Epithelial cell of esophagus (primary cell): ENCODE measurements at regions not wholly inside any gene's neighbourhood (a gene's known extent, or its start where the extent isn't known, plus 50 kb on each side); places are given as distances from the start of the nearest gene placed in this dataset.

Experiments
- DNase-seq: peaks from one replicate; pipeline ENCODE4 v3.0.0; 2010; ENCODE audit warnings: low read depth
- H3K4me3 ChIP-seq: 2 replicates; pipeline ENCODE4 v1.5.1; 2011; ENCODE audit warnings: mild to moderate bottlenecking, low read length, control low read depth
- TF ChIP-seq, protein P1 (sequence below): IDR thresholded peaks from 2 replicates; pipeline ENCODE4 v1.5.1; 2011; ENCODE audit warnings: low read depth, mild to moderate bottlenecking, low read length, control low read depth, inconsistent platforms; ENCODE audit not compliant: insufficient read depth; ENCODE audit errors: missing control alignments

DNA sequence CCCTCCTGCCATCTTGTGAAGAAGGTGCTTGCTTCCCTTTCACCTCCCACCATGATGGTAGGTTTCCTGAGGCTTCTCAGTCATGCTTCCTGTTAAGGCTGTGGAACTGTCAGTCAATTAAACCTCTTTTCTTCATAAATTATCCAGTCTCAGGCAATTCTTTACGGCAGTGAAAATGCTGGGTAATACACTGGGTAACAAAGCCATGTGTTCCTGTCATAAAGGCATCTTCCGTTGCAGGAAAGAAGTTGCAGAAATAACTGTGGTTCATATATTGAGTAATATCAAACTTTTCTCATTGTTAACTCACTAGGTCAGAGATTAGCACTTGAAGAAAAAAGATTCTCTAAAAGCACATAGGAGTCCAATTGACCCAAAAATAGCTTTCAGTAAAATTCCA, 163.9 kb upstream of the HNMT start:
- TF ChIP-seq, protein P1, sequence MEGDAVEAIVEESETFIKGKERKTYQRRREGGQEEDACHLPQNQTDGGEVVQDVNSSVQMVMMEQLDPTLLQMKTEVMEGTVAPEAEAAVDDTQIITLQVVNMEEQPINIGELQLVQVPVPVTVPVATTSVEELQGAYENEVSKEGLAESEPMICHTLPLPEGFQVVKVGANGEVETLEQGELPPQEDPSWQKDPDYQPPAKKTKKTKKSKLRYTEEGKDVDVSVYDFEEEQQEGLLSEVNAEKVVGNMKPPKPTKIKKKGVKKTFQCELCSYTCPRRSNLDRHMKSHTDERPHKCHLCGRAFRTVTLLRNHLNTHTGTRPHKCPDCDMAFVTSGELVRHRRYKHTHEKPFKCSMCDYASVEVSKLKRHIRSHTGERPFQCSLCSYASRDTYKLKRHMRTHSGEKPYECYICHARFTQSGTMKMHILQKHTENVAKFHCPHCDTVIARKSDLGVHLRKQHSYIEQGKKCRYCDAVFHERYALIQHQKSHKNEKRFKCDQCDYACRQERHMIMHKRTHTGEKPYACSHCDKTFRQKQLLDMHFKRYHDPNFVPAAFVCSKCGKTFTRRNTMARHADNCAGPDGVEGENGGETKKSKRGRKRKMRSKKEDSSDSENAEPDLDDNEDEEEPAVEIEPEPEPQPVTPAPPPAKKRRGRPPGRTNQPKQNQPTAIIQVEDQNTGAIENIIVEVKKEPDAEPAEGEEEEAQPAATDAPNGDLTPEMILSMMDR: no peak
- no peak for DNase-seq
- no peak overlapping the region for H3K4me3 ChIP-seq

DNA sequence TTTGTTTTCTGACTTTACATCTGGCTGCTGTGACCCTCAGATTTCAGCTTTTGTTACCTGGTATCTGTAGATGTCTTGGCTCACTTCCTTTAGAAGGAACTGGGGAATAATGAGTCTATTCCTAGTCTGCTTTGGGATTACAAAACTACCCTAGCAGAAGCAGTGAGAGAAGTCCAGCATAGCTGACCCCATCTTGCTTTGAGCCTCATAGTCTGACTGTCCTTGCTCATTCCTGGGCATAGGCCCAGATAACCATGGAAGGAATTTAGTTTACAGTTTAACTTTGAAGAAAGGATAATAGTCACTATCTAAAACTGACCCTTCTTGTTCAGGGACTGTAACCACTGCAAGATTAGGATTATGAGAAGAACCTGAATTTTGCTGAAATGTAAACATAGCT, 163.0 kb upstream of the HNMT start:
- TF ChIP-seq, protein P1: no peak
- no peak overlapping the region for H3K4me3 ChIP-seq
- DNase-seq: no peak

DNA sequence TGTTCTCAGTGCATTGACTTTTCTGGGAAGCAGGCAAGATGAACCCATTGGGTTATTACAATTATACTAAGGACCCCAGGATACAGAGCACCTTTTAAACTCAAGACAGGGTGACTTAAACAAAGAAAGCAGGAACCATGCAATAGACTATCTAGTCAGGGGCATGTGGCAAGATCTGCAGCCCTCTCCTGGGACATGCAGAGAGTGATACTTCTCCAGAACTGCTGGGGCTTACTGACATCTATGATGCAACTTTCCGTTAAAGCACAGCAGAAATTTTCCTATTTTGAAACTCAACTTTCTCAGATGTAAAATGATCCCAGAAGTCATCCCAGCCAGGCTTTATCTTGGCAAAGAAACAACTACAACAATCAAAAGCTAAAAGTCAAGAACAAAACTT, 162.2 kb upstream of the HNMT start:
- H3K4me3 ChIP-seq: no peak overlapping the region
- DNase-seq: no peak
- TF ChIP-seq, protein P1: no peak

DNA sequence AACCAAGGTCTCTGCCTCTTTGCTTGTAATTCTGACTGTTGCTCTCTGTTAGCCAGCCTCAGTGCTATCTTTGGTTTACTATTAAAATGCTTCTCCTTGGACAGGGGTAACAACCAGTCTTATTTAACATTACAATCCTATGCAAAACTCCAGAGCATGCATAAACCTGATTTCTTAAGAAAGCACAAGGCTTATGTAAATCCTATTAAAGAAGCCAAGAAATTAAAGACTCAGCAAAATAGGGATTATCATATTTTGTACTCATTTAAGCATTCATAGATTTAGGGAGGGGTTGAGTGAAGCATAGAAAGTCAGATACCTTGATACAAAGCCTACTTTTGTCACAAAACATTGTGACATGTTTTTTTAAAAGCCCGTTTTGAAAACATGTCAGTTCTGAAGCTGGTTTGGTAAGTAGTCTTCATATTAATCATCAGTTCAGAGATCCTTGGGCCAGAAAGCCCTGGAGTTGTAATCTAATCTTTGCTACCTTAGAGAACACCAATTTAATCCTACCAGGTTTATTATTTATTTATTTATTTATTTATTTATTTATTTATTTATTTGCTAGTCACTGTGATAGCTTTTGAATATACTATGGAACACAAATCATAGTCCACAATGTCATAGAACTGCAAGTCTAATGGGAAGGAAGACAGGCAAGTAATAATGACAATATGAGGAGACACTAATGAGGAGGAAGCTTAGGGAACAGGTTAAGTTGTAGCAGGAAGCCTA, 158.0 kb upstream of the HNMT start:
- no peak overlapping the region for H3K4me3 ChIP-seq
- DNase-seq: no peak
- TF ChIP-seq, protein P1: no peak

DNA sequence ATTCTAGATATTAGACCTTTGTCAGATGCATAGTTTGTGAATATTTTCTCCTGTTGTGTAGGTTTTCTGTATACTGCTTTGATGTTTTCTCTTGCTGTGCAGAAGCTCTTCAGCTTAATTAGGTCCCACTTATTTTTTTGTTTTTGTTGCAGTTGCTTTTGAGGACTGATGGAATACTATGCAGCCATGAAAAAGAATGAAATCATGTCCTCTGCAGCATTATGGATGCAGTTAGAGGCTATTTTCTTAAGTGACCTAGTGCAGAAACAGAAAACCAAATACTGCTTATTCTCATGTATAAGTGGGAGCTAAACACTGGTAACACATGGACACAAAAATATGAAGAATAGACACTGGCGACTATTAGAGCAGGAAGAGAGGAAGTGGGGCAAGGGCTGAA, 155.0 kb upstream of the HNMT start:
- DNase-seq: no peak
- TF ChIP-seq, protein P1: no peak
- H3K4me3 ChIP-seq: no peak overlapping the region

DNA sequence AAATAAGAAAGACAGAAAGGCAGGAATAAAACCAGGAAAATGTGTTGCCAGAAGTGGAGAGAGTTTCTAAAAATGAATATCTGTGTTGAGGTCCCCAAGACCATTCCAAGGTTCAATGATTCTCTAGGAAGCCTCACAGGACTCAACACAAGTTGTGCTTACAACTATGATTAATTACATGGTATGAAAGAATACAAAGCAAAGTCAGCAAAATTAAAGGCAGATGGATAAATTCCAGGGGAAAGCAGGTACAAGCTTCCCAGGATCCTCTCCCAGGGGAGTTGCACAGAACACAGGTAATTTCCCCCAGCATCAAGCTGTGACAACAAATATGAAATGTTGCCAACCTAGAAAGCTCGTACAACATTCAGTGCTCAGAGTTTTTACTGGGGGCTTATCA, 154.4 kb upstream of the HNMT start:
- no peak overlapping the region for H3K4me3 ChIP-seq
- TF ChIP-seq, protein P1: no peak
- no peak for DNase-seq

DNA sequence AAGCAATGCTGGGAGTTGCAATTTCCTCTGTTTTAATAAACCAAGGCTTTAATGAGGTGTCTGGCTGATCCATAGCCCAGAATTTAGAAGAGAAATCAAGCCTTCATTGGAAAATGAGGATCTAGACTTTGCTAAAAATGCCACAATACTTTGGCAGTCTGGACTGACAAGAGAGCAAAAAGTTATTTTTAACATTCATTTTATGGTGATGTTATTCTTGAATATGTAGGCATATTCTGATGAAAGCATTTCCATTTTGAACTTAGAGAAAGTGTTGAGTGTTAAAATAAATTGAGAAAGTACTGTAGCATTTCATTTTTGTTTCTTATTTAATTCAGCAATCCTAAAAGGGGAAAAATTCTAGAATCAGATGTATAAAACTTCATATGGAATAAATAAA, 151.8 kb upstream of the HNMT start:
- no peak for DNase-seq
- TF ChIP-seq, protein P1: no peak
- no peak overlapping the region for H3K4me3 ChIP-seq
